ENCODE measurements at regions not wholly inside any gene's neighbourhood (a gene's known extent, or its start where the extent isn't known, plus 50 kb on each side); places are given as distances from the start of the nearest gene placed in this dataset.

DNA sequence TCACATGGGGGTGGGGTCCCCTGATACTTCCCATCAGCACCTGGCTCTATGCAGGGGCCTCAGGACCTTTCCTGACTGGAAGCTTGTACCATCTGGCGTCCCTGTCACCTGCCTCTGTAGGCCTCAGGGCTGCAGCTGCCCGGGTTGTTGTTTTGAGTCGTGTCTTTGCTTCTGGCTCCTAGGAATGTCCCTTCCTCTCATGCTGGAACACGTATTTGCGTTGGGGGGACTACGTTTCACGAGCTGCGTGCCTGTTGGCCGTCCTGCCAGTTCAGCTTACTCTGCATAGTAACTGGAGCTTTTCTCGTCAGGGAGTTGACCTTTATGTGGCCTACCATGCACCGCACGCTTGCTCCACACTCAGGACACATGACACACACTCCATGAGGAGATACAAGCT lies 54.9 kb upstream of the IRX4 start:
- TF ChIP-seq CTCF (IDR thresholded peaks at IDR 0.05; ENCODE audit: low read depth, low read length) = no peak
- CTCF ChIA-PET = no interaction called here
- Histone ChIP-seq H3K27ac (ENCODE audit: low read depth, low read length) (no peak overlapping the region), H3K9me3 (ENCODE audit: control insufficient read depth, insufficient read depth, low read length) (no peaks in the 10 kb centered on the region), H3K4me3 (ENCODE audit: low read depth, low read length) (no peak overlapping the region), H3K27me3 (ENCODE audit: control insufficient read depth, insufficient read depth, low read length) (peaks cover 3% of the 10 kb centered on the region)
- no peak for DNase-seq (ENCODE audit: low read depth, low spot score)
- POLR2A ChIA-PET = no interaction called here

DNA sequence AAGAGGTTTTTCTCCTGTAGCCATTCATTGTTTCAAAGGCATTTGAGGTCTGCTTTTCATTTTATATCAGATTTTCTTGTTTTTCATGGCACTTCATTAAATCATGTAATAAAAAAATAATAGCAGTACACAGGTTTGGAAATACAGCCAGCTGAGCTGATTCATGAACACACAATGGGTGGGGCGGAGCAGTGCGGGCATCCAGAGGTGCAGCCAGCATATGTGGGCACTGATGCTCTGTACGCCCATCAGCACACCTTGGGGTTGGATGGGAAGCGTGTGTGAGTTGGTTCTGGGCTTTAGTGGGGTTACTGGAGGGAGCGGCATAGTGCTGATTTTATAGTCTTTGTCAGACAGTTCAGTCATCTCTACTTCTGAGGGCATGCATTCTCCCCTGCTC lies 54.2 kb upstream of the IRX4 start:
- Histone ChIP-seq H3K9me3 (ENCODE audit: control insufficient read depth, insufficient read depth, low read length) (no peaks in the 10 kb centered on the region), H3K4me3 (ENCODE audit: low read depth, low read length) (no peak overlapping the region), H3K27me3 (ENCODE audit: control insufficient read depth, insufficient read depth, low read length) (peaks cover 3% of the 10 kb centered on the region), H3K27ac (ENCODE audit: low read depth, low read length) (no peak overlapping the region)
- ChIA-PET CTCF (no interaction called here), POLR2A (no interaction called here)
- no peak for TF ChIP-seq CTCF (IDR thresholded peaks at IDR 0.05; ENCODE audit: low read depth, low read length)
- no peak for DNase-seq (ENCODE audit: low read depth, low spot score)

GRCh38 chr5:1936413-1936812 lies 53.7 kb upstream of the IRX4 start:
- Histone ChIP-seq H3K27me3 (ENCODE audit: control insufficient read depth, insufficient read depth, low read length) (peaks cover 8% of the 10 kb centered on the region), H3K27ac (ENCODE audit: low read depth, low read length) (no peak overlapping the region), H3K4me3 (ENCODE audit: low read depth, low read length) (no peak overlapping the region), H3K9me3 (ENCODE audit: control insufficient read depth, insufficient read depth, low read length) (no peaks in the 10 kb centered on the region; the same call in 1 of the 2 replicates)
- no peak for DNase-seq (ENCODE audit: low read depth, low spot score)
- ChIA-PET POLR2A (no interaction called here), CTCF (no interaction called here)
- no peak for TF ChIP-seq CTCF (IDR thresholded peaks at IDR 0.05; ENCODE audit: low read depth, low read length)

- ChIA-PET POLR2A (no interaction called here), CTCF (no interaction called here)
- H3K4me3 ChIP-seq (ENCODE audit: low read depth, low read length) = no peak overlapping the region
- H3K9me3 ChIP-seq (ENCODE audit: control insufficient read depth, insufficient read depth, low read length) = peaks cover 6% of the 10 kb centered on the region; the same call in 1 of the 2 replicates
- no peak for DNase-seq (ENCODE audit: low read depth, low spot score)
- TF ChIP-seq CTCF (IDR thresholded peaks at IDR 0.05; ENCODE audit: low read depth, low read length) = no peak
- H3K27me3 ChIP-seq (ENCODE audit: control insufficient read depth, insufficient read depth, low read length) = peaks cover 20% of the 10 kb centered on the region
- no peak overlapping the region for H3K27ac ChIP-seq (ENCODE audit: low read depth, low read length)
Observed at GRCh38 chr5:1934801-1935429, 52.2 kb upstream of the IRX4 start.

GRCh38 chr5:1934056-1934394 lies 51.3 kb upstream of the IRX4 start:
- no peak overlapping the region for H3K27ac ChIP-seq (ENCODE audit: low read depth, low read length)
- POLR2A ChIA-PET = no interaction called here
- CTCF ChIA-PET = no interaction called here
- peaks cover 20% of the 10 kb centered on the region for H3K27me3 ChIP-seq (ENCODE audit: control insufficient read depth, insufficient read depth, low read length)
- no peak overlapping the region for H3K4me3 ChIP-seq (ENCODE audit: low read depth, low read length)
- DNase-seq (ENCODE audit: low read depth, low spot score) = no peak
- peaks cover 15% of the 10 kb centered on the region for H3K9me3 ChIP-seq (ENCODE audit: control insufficient read depth, insufficient read depth, low read length)
- TF ChIP-seq CTCF (IDR thresholded peaks at IDR 0.05; ENCODE audit: low read depth, low read length) = no peak
